NCI-H2227 (cell line): ENCODE measurements at regions not wholly inside any gene's neighbourhood (a gene's known extent, or its start where the extent isn't known, plus 50 kb on each side); places are given as distances from the start of the nearest gene placed in this dataset.
"Not testable (repeated sequence)": the region's sequence is repeated elsewhere in the genome, so short reads cannot be mapped to it uniquely, and the experiment has no call there.

Experiments used
- DNase-seq: peaks from one replicate; lab custom pipeline; 2025; ENCODE audit not compliant: unreplicated experiment; lab: John Stamatoyannopoulos, UW

DNA sequence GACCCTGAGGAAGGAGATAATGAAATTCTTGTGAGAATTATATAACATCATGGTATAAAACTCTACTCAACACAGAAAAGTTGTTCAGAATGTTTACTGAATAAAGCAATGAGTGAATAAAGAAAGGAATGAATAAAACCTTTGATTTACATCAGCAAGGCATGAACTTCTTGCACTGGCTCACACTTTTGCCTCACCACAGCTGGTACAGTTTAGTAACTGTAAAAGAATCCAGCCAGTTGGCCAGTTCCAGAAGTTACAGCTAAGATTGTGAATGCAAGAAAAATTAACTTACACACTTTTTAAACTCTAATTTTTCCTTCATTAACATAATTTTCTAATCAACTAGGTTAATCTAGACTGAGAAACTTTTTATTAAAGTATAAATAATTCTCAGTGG, 490.9 kb downstream of the NFIB start:
- DNase-seq: no peak

DNA sequence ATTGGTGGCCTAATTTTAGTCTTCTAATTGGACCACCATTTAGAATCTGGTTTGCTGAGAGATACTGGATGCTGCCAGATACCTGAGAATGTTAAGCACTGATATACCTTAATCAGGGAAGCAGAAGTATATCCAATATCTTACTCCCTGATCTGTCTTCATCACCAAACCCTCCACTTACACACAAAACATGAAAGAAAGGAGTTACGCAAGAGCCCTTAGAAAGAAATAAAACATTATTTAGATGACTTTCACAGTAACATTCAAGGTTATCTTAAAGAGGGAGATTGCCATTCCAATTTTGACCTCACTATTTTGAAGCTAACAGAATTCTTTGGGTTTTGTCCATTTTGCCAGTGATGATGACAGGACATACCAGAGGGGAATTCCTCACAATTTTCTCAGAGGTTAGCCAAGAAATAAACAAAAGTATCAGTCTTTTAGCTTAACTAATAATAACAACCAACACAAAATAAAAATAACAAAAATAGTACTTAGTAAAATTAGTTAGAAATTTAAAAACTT, 496.1 kb downstream of the NFIB start:
- no peak for DNase-seq

DNA sequence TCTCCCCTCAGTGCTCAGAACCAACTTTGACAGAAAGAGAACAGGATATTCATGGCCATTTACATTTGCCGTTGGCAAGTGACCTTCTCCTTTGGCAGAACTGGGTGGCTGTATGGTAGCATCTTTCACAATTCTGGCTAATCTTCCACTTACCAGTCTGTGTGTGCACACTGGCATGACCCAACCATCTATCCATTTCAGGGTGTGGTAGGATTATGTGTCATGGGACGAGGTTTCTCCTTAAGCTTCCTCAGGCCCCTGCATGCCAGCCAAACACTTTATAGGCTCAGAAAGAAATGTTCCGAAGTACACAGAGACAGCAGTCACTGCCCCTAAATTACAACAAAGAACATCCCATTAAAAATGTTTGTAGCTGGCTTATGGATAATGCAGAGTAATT, 497.1 kb downstream of the NFIB start:
- no peak for DNase-seq

DNA sequence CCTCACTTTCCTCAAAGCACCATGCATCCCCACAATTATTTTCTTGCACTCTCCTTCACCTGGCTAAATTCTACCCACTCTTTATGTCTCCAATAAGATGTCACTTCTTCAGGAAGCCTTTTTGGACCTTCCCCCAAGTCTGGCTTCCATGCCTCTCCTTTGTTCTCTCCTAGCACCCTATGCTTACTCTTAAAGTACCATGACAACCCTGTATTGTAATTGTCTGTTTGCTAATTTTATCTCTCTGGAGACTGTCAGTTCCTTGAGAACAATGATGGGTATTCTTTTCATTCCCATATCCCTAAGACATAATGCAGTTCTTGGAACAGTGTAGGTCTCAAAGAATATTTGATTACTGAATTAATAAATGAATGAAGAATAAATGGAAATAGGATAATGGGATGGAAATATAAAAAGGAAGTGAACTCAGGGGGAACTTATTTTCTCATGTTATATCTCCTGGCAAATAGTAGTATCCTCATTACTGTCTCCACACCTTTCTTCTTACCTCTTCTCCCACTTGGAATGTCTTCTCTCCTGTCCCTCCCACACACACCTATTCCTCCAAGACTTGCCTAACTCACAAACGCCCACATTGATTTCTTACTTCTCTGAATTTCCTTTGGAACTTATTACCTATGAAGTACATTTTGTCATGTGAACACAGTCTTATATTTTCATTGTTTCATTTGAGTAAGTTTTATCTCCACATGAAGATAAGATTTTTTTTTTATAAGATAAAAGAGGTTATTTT, 499.1 kb downstream of the NFIB start:
- DNase-seq: no peak

DNA sequence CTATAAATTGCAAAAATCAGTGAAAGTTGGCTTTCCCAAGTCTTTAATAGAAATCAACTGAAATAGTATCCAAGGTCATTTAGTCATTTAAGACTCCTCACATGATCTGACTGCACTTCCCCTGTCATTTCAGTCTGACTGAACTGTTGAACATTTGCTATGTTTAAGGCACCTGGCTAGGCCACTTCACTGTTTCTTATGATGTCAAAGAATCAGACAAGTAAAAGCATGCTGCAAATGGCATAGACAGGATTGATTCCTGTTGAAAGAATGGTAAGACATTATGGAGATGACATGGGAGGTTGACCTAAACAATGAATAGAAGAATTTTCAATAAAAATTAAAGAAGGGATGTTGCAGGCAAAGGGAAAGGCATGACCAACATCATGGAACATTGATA, 502.1 kb downstream of the NFIB start:
- DNase-seq: no peak

DNA sequence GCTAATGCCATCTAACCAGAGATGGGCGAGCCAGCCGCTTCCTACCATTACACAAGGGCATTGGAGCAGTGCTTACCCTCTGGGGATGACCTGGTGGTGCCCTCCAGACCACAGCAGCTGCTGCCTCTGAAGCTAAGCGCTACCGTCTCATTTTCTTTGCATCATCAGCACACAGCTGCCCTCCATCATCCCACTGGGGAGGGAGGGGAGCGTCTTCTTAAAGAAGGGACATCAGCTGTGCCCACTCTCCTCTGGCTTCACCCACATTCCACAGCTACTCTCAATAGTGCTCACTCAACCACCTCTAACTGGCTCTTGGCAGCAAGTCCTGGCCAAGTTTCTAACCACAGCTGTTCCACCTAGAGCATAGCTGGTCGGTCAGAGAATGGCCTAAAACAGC, 503.4 kb downstream of the NFIB start:
- DNase-seq: no peak

DNA sequence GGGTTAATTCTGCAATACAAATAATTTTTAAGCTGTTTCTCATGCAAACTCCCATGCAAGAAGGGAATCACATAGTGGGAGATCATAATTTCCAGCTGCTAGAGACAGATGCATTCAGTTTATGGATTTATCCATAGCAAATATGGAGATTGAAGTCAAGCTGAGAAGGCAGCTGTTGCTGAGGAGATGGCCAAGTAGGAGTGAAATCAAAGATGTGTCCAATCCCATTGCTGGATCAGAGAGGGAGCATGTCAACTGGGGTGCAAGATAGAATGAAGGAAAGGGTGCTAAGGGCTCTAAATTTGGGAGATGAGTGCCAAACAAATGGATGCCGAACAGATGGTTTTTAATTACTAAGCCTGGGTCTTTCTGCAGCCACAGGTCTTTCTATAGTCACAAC, 504.5 kb downstream of the NFIB start:
- DNase-seq: no peak

DNA sequence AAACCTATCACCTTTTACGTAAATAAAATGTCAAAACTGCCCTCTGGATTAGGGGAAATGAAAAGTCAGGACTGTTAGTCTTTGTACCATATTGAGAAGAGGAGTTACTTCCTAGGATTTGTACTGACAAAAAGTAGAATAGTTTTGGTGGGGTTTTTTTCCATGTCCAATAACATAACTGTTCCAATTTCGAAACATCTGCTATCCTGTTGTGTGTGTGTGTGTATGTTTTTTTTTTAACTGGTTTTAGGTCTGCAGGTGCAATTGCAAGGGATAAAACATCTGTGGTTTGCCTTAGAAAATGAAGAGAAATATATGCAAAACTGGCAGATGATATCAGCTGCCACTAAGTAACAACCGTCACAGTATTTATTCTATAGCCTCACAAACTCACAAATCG, 506.8 kb downstream of the NFIB start:
- DNase-seq: no peak

DNA sequence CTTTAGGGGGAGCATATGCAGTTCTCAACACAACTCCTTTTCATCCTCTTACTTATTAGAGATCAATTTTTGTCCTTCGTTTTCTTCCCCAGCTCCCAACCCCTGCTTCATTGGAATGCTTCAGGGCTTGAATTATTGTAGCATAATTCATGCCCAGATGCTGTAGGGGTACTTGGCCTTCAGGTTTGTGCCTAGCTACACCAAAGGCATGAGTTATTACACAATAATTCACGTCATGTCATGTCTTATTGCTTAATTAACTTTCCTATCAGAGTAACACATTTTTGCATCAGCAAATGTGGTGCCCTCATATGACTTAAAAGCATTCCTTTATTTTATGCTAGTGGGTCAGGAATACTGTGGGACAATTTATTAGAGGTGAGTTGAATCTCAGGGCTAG, 507.2 kb downstream of the NFIB start:
- DNase-seq: no peak

DNA sequence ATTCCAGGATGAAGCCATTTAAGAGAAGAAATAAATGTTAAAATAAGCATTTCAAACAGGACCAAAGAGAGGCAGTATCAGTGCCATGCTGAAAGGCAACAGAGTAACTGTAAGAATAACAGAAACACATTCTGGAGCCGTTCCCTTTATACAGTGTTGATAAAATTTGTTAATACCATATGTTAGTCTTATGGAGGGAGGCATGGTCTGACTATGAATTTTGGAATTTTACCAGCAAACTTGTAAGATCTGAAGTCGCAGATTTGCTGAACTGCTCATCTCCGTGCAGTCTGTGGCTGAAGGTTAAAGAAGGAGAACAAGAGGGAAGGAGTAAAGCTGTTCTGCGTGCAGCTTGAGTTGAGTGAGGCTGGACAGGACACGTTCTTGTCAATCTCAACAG, 508.4 kb downstream of the NFIB start:
- DNase-seq: no peak

DNA sequence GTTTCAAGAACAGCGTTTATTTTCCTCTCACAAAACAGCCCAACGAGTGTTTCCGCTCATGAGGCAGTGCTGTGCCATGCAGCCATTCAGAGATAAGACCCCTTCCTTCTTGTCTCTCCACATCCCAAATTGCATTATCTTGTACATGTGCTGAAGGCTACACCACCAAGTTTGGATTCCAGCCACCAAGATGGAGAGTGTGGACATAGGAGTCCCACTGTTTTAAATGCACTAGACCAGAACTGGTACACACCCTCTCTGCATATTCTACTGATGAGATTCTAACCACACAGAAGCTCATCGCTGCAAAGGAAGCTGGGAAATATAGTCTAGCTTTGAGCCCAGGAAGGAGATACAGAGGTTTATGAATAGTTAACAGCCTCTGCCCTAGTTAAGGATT, 509.4 kb downstream of the NFIB start:
- DNase-seq: no peak

DNA sequence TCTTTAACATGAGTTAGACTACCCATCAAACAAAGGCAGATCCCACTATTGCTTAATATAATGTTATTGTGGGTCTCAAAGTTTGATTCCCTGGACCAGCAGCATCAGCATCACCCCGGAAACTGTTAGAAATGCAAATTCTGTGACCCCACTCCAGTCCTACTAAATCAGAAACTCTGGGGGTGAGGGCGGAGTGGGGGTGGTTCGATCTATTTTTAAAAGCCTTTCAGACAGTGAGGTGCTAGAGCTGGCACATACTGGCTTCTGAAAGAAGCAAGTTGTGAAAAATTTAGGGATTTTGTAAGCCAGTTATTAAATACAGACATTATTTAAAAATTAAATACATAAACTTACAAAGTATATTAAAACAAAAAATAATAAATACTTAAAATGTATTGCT, 513.2 kb downstream of the NFIB start:
- no peak for DNase-seq

DNA sequence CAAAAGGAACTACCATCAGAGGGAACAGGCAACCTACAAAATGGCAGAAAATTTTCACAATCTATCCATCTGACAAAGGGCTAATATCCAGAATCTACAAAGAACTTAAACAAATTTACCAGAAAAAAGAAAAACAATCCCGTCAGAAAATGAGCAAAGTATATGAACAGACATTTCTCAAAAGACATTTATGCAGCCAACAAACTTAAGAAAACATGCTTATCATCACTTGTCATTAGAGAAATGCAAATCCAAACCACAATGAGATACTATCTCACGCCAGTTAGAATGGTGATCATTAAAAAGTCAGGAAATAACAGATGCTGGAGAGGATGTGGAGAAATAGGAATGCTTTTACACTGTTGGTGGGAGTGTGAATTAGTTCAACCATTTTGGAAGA, 516.2 kb downstream of the NFIB start:
- not testable (repeated sequence) for DNase-seq

DNA sequence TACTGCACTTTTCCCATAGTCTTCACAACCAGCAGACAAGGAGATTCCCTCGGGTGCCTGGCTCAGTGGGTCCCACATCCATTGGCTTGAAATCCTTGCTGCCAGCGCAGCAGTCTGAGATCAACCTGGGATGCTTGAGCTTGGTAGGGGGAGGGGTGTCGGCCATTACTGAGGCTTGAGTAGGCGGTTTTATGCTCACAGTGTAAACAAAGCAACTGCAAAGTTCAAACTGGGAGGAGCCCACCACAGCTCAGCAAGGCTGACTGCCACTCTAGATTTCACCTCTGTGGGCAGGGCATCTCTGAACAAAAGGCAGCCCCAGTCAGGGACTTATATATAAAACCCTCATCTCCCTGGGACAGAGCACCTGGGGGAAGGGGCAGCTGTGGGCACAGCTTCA, 512.3 kb upstream of the MPDZ start:
- DNase-seq: peak; percentile 69

DNA sequence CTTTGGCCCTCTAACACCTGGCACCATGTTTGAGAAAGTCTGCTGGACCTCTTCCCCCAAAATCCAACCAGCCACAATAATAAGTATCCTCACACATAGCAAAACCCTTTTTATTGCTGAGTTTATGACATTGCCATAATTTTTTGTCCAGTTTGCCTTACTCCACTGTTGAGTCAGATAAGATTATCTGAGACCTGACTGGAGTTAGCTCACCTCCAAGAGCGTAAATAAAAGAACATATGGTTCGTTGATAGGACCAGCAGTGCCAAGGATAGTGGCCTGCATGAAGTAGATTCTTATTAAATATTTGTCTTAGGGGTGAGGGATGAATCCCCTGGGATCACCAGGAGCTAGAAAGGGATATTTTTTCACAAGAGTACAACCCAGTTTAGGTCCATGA, 510.6 kb upstream of the MPDZ start:
- DNase-seq: no peak

DNA sequence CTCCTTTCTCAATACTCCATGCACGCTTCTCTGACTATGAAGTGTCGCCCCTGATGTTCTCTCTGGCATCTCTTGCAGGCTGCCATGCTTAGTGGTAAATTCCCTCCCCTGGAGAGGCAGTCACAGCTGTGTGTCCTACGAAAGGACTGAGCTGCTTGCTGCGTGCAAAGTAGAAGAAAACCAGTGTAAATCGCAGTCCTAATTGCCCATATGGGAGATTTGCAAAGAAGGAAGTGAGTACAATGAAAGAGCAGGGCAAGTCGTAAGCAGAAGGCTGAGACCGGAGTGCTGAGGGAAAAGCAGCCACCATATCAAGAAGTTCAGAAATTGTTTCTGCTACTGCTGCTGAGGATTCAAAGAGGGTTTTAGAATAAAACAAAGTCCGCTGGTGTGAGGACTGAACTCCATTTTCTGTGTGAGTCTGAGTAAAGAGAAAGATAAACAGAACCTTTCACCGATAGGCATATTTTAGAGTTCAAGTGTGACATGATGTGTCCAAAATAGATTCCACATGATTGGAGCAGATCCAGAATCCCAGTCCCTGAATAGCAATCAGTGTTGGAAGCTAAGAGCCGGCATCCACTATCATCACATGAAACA, 507.8 kb upstream of the MPDZ start:
- DNase-seq: peak; percentile 36

DNA sequence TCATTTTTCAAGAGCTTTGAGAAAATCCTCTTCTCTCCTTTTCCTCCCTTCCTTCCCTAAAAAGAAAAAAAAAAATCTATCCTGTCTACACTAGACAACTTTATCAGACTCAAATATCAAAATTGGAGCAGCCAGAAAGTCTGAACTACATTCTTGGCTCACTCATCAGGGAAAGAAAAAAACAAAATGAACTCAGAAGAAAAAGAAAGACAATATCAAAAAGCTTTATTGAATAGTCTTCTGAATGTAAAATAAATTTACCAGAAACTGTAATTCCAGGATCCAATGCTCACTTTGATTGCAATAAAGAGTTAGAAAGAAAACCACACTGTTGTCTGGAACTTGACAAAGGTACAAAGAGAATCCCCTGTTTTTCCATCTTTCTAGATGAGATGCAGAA, 507.2 kb upstream of the MPDZ start:
- no peak for DNase-seq

DNA sequence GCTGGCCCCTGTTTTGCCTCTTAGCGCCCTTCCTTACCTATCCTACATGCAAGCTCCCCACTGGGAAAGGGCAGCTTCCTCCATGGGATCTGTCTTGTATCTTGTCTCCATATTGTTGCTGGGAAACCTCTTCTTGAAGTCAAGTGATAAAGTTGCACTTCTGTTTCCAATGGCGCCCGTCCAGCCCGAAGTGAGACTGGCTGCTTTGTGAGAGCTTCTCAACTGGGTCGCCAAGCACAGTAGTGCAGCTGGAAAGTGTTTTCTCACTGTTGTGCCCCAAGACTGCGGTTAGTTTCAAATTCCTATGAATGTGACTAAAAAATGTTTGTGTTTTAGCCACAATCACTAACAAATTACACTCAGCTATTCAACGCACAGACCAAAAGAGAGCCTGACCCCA, 506.6 kb upstream of the MPDZ start:
- no peak for DNase-seq

DNA sequence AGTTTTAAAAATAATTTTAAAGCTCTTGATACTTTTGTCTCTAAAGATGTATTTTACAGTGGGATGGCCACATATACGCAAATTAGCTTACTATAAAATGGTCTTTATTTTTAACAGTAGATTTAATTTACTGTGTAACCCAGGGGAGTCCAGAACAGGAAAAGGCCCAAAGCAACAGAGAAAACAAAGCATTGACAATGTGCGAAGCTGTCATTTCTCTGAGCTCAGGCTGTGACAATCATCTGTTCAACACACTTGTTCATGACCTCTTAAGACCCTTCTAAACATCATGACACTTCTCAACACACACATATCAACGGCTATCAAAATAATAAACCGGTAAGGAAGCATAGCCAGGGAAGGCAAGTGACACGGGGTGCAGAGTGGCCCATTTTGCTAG, 499.6 kb upstream of the MPDZ start:
- DNase-seq: no peak

DNA sequence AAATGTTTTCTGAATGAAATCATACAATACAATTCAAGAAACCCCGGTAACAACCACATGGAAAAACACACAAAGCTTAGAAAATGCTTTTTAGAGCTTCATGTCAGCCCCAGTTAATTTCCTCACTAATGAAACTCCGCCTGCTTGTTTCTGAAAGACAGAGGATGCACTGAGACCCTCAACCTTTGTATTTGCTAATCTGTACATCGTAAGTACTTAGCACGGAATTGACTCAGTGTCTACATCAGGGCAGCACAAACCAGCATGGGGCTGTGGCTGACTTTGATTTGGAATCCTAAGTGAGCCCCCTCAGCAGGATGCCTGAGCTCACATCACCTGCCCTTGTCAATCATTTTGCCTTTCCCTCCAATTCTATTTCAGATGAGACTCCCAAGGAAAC, 499.1 kb upstream of the MPDZ start:
- peak; percentile 51 for DNase-seq

DNA sequence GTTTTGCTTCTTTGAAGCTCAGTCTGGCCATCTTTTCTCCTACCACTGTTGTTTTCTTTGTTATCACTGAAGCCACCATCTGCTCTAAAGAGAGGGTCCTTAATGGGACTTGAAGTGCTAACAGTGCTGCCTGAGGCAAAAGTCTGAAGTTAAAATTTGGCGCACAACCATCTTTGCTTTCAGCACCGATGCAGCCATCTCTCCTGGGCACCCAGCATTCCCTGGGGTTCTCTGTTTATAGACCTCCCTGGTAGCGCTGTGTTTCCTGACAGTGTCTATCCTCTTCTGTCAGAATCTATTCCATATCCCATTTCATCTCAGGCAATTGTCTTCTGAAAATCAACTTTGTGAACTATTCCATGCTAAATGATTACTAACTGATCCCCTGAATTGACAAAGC, 491.5 kb upstream of the MPDZ start:
- DNase-seq: no peak

DNA sequence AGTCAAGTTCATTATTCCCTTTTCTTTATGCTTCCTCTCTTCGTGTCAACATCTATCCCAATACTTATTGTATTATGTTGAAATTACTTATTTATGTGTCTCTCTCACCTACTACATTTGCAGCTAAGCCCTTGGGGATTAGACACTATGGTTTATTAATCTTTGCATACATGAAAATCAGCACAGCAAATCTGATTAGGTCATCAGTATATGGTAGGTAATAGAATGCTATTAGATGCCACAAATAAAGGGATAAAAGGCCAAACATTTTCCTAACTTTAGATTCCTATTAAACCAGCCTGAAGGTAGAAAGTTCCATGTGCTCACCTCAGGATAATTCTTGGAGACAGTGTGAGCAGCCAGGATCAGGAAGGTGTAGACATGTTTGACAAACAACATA, 490.1 kb upstream of the MPDZ start:
- no peak for DNase-seq

DNA sequence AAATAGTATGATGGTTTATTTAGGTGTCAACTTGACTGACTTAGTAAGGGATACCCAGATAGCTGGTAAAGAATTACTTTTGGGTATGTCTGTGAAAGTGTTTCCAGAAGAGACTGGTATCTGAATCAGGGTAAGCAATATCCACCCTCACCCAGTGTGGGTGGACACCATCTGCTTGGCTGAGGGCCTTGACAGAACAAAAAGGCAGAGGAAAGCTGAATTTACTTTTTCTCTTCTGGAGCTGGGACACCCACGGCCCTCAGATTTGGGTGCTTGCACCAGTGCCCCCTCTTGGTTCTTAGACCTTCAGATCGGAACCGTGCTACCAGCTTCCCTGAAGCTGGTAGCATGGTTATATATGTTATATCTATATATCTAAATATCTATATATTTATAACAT, 489.5 kb upstream of the MPDZ start:
- DNase-seq: no peak
